GM21526 (cell line): ENCODE measurements at regions not wholly inside any gene's neighbourhood (a gene's known extent, or its start where the extent isn't known, plus 50 kb on each side); places are given as distances from the start of the nearest gene placed in this dataset.

ENCODE experiments used
- ATAC-seq: cut with Tn5 transposase; IDR thresholded peaks from one replicate; pipeline ENCODE4 v1.9.1; 2021; ENCODE audit warnings: moderate library complexity; ENCODE audit not compliant: unreplicated experiment, low FRiP score

DNA sequence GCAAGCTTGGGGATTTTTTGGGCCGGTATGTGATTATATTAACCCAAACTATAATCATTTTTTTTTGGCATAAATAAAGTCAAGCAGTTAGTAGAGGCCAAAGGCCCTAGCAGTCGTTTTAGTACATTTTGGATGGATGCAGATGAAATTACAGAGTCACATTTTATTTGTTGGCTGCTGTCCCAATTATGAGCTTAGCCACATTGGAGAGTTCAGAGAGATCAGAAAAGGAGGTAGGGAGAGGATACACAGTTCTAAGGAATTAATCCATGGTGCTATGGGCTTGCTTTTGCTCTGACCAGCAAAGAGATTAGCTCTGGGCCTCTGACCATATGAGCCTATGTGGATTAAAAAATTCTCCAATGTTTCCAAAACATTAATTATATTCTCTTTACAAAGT is 395.1 kb downstream of the RAPGEF2 start:
- no peak for ATAC-seq

DNA sequence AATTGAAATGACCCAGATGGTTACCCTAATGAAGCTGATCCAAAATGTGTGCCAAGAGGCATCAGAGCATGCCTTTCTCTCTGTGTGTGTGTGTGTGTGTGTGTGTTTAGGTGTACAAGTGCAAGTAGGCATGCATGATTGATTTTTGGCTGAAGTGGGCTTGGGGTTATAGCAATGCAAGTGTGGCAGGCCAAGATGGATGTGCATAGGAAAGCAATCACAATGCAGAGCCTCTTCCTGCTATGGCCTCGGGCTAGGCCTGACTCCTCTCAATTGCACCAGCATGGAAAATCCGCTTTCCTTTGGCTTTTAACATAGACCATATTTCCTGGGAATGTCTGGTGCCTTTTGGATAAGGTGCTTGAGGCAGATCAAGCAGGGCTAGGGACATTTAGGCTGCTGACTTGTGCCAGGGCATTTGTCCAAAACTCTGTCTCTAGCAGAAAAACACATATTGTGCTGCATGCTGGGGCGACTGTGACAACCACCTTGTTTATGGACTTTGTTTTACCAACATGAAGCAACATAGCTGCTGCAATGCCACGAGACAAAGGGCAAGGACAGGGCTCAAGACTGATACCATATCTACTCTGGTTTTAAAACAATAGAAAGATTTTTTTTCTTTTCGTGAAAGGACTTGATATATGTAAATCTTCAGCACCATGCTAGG is 395.7 kb downstream of the RAPGEF2 start:
- no peak for ATAC-seq

DNA sequence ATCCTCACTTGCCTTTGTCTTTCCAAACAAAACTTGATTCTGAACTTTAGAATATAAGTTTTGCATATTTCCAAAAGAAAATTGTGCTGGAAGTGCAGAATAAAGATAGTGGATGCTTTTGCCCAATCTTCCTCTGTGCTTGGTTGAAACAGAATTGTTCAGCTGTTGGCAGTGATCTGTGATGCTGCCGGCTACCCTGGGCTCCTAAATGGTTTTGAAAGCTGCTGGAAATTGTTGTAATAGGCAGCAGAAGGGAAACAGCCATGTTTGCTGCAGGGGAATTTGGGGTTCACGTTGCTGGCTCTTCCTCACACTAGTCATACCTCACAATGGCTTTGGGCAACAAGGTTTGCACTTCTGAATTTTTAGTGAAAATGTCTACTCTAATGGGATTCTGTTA is 398.0 kb downstream of the RAPGEF2 start:
- ATAC-seq, result no peak

DNA sequence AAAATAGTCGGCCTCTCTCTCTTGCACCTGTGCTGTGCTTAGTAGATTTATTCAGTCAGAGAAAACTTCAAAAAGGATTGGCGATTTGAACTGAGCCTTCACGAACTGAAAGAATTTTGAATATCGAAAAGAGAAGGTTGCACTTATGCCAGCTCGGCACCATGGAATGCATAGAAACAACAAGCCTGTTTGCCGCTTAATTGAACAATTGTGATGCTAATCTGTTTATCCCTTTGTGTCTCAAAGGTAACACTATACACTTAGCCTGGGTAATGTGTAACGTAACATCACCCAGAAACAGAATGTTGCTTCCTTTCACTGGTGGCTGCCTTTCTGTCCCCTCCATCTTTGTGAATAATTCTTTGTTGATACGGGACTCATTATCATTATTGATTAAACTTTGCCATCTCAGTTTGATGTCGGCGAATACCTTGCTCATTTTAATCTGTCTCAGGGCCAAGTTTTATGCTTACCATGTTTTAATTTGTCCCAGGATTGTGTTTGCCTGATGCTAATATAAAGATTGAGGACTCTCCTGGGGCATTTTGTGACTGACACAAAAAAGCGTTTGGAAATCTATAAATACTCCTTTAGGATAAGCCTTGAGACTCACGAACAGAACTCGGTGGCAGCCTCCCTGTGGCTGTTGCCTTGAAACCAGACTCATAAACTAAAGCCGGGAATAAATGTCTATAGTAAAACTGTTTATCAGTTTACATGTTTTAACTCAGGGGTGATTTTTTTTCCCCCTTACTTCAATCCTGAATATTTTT is 400.5 kb downstream of the RAPGEF2 start:
- no peak for ATAC-seq

DNA sequence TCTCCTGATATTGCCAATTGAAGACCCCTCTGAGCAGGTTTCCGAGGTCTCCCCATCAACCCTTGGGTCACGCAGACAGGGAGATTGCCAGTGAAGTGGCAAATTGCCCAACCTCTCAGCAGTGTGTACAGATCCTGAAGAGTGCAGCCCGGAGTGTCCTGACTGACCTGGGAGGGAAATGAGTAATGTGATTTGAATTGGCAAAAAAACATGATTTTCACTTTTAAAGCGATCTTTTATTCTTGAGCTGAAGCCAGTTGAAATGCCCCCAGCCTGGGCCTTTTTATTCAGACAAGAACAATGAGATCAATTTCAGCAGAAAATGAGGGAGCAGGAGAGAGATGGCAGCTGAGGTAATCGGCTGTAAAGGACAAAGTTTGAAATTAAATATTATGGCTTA is 401.8 kb downstream of the RAPGEF2 start:
- ATAC-seq, result no peak

DNA sequence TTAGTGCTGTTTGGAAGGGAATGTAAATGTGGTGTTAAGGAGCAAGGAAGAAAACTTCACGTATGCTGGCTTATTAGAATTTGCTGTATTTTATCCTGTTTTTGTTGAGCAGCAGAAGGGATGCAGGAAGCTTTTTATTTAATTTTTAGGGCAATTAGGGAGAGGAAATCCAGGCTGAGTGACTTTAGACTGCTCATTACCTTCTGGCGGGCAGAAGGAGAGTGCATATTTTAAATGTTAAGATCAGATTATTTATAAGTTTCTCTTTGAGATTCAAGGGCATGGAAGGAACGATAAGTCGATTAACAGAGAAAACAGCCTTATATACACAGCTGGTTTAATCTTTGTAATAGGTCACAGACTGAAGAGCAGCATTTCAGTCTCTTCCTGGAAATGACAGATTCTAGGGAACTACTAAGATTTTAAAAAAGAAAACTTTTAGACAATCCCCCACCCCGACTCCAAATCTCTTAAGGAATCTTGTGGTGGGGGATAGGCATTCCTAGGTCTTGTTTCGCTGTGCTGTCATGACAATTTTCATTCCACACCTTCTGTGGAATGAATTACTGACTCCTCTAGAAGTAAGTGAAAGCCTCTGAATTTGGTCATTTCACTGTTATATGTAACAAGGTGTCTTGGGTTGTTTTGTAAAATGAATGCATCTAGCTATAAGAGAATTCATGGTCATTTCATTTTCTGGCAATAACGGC is 402.5 kb downstream of the RAPGEF2 start:
- no peak for ATAC-seq

DNA sequence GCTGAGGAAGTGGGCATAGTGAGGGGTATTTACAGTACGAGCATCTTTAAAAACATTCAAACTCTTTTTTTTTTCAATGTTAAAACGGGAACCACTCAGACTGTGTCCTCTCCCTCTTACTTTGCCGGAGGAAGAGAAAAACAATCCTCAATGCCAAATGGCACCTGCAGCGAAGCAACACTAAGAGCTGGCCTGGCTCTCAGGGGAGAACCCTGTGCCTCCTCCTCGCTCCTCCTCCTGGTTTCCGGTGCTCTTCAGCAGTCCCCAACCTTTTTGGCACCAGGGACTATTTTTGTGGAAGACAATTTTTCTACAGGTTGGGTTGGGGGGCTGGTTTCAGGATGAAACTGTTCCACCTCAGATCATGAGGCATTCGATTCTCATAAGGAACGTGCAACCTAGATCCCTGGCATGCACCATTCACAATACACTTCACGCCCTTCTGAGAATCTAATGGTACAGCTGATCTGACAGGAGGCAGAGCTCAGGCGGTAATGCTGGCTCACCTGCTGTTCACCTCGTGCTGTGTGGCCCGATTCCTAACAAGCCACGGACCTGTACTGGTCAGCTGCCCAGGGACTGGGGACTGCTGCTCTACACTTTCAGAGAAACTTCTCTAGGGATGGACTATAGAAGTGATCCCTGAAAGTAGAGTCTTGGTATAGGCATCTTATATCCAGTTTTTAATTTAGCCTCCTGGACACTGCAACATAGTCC is 404.1 kb downstream of the RAPGEF2 start:
- no peak for ATAC-seq

DNA sequence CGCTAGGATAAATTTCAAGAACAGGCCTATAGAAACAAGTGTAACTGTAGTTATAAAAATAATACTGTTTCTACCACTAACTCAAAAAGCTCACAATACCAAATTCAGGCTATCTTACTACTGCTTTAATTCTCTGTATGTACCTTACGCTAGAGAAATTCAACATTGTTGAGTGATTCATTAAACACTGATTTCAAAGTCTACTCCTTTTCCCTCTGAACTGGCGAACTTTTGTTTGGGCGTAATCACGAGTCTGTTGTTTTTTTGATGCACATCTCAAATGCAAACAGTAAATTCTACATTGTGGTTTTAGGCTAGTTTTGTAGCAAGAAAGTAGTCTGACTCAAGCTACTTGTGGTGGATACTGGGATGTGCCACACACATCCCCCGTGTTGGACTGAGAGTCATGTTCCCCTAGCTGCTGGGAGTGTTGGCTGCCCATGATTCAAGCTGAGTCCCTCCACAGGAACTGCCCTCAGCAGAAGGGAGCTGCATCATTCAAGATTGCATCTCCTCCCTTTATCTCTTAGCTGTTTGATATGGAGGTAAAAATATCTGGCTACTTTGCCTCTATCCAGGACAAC is 406.1 kb downstream of the RAPGEF2 start:
- no peak for ATAC-seq

DNA sequence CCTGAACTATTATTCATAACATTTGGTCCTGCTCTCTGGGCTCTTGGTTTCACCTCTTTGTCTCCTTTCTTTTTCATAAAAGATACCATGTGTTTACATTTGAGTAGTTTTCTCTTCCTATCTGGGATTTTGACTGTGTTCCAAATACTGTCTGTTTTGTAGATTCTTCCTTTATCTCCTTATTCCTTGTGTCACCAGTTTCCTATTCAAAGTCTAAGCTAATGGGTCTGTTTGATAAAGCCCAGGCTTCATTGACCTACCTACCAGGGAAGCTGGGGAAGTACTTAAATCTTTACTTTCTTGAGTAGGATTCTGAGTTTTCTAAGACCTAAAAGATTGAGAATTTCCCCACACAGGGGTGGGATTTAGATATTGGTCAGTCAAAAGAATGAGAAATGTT is 409.5 kb downstream of the RAPGEF2 start:
- ATAC-seq, result no peak

DNA sequence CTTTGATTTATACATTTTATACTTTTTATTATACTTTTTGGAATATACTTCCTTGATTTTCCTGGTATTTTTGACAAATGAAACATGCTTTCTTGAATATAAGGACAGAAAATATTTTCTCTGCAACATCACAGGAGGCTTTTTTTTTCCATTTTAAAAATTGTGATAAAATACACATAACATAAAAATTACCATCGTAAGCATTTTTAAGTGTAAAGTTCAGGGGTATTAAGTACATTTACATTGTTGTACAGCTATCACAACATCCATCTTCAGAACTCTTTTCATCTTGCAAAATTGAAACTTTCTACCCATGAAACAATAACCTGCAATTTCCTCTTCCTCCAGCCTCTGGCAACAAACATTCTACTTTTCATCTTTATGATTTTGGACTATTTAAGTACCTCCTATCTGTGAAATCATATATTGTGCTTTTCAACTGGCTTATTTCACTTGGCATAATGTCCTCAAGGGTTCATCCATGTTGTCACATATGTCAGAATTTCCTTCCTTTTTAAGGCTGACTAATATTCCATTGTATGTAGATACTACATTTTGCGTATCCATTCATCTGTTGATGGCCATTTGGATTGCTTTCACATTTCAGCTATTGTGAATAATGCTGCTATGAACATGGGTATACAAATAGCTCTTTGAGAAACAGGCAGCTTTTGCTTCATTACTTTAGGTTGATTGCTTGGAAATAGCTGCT is 412.6 kb downstream of the RAPGEF2 start:
- no peak for ATAC-seq

DNA sequence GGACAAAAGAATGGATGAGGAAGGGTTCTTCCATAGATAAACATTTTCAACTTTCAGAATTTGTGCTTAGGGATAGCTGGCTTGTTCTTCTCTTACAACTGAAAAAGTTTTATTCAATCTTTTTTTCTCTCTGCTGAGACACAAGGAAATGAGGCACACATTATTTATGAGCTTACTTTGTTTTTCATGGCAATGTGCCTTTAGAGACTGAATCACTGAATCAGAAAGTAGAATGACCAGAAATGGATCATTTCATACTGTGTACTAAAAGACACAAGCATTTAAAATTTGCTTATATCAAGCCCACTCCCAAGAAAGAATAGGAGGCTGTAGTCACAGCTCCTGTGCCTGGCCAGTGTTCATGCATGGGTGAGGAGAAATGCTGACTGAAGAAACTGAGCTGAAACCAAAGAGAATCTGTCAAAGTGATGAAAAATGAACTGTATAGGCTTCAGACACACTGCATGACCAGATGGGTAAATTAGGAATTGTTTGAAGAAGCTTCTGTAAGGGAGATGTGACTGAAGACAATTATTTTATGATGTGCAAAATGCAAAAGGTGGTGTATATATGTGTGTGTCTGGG is 413.8 kb downstream of the RAPGEF2 start:
- no peak for ATAC-seq

DNA sequence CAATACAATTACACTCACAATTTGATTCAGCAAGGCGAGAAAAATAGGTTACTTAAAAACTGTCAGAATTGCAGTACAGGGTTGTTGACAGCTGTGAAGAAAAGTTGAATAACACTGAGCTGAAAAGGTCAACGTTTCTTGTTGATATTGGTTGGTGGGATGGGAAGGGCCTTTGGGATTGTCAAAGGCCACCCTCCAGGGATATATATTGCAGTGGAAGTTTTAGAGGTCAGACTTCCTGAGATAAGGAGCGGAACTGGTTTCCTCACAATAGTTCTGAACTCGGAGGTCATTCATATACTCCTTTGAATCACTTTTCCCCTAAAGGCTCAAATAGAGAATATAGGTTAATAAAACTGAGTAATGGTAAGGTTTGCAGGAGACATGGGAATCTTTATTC is 417.2 kb downstream of the RAPGEF2 start:
- no peak for ATAC-seq

DNA sequence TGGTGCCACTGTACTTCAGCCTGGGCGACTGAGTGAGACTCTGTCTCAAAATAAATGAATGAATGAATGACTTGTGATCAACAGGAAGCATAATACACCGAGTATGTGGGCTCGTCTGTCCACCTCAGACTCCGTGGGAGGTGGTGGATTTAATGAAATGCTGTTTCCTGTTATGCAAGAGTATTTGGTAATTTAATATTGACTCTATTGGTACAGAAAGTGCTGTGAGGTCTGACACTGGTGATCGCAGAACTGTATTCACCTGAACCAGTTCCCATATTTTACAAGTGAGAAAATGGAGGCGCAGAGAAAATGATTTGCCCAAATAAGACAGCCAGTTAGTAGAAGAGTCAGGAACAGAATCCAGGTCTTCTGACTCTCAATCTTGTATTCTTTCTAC is 423.3 kb downstream of the RAPGEF2 start:
- no peak for ATAC-seq

DNA sequence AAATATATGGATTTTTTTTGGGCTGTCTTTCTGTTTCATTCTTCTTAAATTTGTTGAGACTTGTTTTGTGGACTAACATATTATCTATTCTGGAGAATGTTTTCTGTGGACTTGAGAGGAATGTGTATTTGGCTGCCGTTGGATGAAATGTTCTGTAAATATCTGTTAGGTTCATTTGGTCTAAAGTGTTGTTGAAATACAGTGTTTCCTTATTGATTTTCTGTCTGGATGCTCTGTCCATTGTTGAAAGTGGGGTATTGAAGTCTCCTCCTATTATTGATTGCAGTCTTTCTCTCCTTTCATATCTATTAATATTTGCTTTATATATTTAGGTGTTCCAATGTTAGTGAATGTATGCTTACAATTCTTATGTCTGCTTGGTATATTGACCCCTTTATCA is 431.8 kb downstream of the RAPGEF2 start:
- no peak for ATAC-seq

DNA sequence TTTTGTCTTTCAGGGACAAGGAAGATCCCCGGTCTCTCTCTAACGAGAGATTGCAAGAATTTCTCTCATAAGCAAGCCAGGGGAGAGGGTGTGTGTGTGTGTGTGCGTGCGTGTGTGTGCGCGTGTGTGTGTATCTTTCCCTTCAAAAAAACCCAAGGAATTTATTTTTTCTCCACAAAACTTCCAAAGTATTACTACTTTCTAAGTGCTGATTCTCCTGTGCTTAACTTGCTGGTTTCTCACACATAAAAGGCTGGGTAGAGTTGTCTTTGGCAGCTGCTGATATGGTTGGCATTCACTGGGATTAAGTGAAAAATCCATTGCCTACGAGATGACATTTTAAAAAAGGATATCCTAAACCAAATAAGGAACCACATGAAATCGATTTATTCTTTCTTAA is 435.7 kb downstream of the RAPGEF2 start:
- no peak for ATAC-seq

DNA sequence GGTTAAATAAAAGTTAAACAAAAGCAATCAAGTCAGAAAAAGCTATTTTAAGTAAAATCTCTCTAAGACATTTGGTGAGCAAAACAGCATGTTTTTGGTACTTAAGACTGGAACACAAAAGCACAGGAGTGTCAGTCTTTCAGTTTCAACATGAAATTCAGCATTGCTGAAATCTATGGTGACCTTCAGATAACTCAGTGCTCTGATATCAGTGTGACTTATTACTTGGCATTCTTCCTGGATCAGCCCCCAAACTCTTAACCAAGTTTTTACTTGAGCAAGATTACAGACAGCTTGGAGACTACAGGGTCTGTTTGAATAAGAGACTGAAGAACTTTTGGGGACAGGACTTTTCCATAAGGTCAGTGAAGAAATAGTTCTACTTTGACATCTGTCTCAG is 437.2 kb downstream of the RAPGEF2 start:
- no peak for ATAC-seq

DNA sequence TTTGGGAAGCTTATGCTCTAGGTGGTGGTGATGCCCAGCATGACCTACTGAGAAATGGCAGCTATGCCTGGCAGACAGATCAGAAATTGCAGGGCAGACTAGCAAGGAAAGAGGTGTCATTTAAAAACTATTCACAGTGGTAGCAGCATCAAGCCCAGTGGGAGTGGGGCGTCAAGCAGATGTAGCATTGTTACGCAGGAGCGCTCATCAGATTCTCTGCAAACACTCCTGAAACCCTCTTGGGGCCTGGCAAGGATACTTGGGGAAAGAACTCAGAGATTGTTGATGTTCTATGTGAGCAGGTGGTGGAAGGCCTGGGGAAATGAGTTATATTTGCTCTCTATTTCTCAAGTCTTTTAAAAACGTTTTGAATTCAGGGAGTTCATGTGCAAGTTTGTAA is 437.6 kb downstream of the RAPGEF2 start:
- ATAC-seq, result no peak

DNA sequence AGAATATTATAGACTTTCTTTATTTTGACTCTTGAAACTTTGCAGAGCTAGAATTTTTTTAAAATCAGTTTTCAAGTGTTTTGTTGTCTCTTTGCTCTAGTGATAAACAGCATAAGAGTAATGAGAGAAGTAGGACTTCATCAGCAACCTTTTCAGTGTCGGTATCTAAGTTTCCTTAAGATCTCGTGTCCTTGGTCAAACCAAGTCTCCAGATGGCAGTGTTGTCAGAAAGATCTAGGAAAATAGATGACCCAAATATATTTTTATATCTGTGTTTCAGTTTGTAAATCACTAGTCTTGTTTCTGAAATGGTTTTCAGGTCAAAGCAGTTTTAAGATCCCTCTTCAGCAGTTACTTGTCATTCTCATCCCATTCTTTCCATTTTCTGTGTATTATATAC is 438.3 kb downstream of the RAPGEF2 start:
- no peak for ATAC-seq

DNA sequence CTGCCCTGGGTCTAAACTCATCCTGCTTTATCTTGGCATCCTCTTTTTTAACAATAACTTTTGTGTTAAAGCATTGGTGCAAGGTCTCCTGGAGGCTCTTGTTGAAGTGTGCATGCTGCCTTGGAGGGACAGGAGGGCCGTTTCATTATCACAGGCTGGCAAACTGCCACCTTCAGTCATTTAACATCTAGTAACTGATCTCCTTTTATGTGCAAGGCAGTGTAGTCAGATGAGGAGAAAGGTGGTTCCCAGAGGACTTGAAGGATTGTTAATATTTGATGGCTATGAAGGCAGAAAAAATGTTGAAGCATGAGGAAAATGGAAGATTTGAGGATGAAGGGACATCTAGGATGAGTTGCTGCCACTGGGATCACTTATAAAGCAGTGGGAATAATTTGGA is 439.4 kb downstream of the RAPGEF2 start:
- no peak for ATAC-seq

DNA sequence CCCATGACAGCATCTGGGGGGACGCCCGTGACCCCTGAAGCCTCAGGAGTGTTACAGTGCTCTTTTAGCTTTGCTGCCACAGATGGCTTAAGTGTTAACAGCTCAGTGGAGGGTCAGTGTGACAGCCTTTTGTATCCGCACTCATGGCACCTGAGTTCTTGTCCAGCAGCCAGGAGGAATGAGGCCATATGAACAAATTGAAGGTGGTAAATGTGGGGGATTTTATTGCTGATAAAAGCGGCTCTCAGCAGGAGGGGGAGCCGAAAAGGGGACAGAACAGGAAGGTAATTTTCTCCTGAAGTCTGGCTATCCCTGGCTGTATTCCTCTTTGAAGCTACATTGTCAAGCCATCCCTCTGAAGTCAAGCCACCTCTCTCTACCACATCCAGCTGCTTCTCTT is 441.0 kb downstream of the RAPGEF2 start:
- no peak for ATAC-seq
